Loucy (cell line): ENCODE measurements at regions not wholly inside any gene's neighbourhood (a gene's known extent, or its start where the extent isn't known, plus 50 kb on each side); places are given as distances from the start of the nearest gene placed in this dataset.

Source experiments
- H2AFZ ChIP-seq: fragments of 200-600 bp; sonication (generic); 2 replicates; pipeline ENCODE4 v1.6.0; 2016; ENCODE audit warnings: antibody characterized with exemption, mild to moderate bottlenecking, low read length, moderate library complexity
- H3F3A ChIP-seq: fragments of 200-600 bp; 2 replicates; pipeline ENCODE4 v1.6.0; 2016; ENCODE audit warnings: antibody characterized with exemption, low read depth, mild to moderate bottlenecking
- H3K27me3 ChIP-seq: fragments of 200-600 bp; sonication (generic); 2 replicates; pipeline ENCODE4 v1.6.1; 2014; ENCODE audit warnings: low read length, mild to moderate bottlenecking; ENCODE audit not compliant: insufficient read depth, poor library complexity, severe bottlenecking
- H3K36me3 ChIP-seq: fragments of 200-600 bp; sonication (generic); 2 replicates; pipeline ENCODE4 v1.6.1; 2016; ENCODE audit warnings: low read length; ENCODE audit not compliant: insufficient read depth
- H3K4me1 ChIP-seq: fragments of 200-600 bp; sonication (generic); 2 replicates; pipeline ENCODE4 v1.5.1; 2014; ENCODE audit warnings: low read length, mild to moderate bottlenecking; ENCODE audit not compliant: insufficient read depth, poor library complexity, severe bottlenecking
- H3K4me2 ChIP-seq: fragments of 200-600 bp; sonication (generic); 2 replicates; pipeline ENCODE4 v1.6.0; 2014; ENCODE audit warnings: antibody characterized with exemption, low read length, low read depth, mild to moderate bottlenecking; ENCODE audit not compliant: poor library complexity, severe bottlenecking
- H3K4me3 ChIP-seq: fragments of 200-600 bp; sonication (generic); 2 replicates; pipeline ENCODE4 v1.5.1; 2014; ENCODE audit warnings: low read length, mild to moderate bottlenecking, mixed read lengths; ENCODE audit not compliant: poor library complexity, severe bottlenecking
- H3K79me2 ChIP-seq: fragments of 200-600 bp; sonication (generic); 2 replicates; pipeline ENCODE4 v1.6.1; 2014; ENCODE audit warnings: low read length; ENCODE audit not compliant: insufficient read depth
- H3K9ac ChIP-seq: fragments of 200-600 bp; sonication (generic); 2 replicates; pipeline ENCODE4 v1.6.0; 2014; ENCODE audit warnings: mild to moderate bottlenecking, low read depth, low read length, moderate library complexity; ENCODE audit not compliant: poor library complexity, severe bottlenecking
- H3K9me2 ChIP-seq: fragments of 200-600 bp; sonication (generic); replicated peaks from 2 replicates; pipeline ENCODE4 v1.6.1; 2016; ENCODE audit warnings: low read depth, low read length, mixed read lengths
- H3K9me3 ChIP-seq: fragments of 200-600 bp; sonication (generic); 2 replicates; pipeline ENCODE4 v1.6.1; 2014; ENCODE audit warnings: mild to moderate bottlenecking, antibody characterized with exemption, low read length, low read depth; ENCODE audit not compliant: insufficient read depth
- H4K20me1 ChIP-seq: fragments of 200-600 bp; sonication (generic); 2 replicates; pipeline ENCODE4 v1.6.0; 2014; ENCODE audit warnings: antibody characterized with exemption, low read length, mild to moderate bottlenecking; ENCODE audit not compliant: insufficient read depth, poor library complexity, severe bottlenecking
- CTCF ChIP-seq: fragments of 200-600 bp; sonication (generic); conservative IDR thresholded peaks from 2 replicates; pipeline ENCODE4 v1.5.1; 2014; ENCODE audit warnings: mild to moderate bottlenecking, antibody characterized with exemption, low read length
- EZH2phosphoT487 ChIP-seq: fragments of 200-600 bp; IDR thresholded peaks from 2 replicates; pipeline ENCODE4 v1.6.1; 2018; ENCODE audit warnings: antibody characterized with exemption, mild to moderate bottlenecking, moderate library complexity, borderline replicate concordance

- no peaks in the 10 kb centered on the region for H3F3A ChIP-seq
- no peaks in the 10 kb centered on the region for H3K36me3 ChIP-seq
- H3K27me3 ChIP-seq, result no peaks in the 10 kb centered on the region
- H2AFZ ChIP-seq, result no peak overlapping the region
- no peak overlapping the region for H3K4me2 ChIP-seq
- H3K9me2 ChIP-seq, result no peaks in the 10 kb centered on the region
- TF ChIP-seq EZH2phosphoT487, result no peak
- TF ChIP-seq CTCF, result no peak
- H4K20me1 ChIP-seq, result no peaks in the 10 kb centered on the region
- no peak overlapping the region for H3K9ac ChIP-seq
- H3K9me3 ChIP-seq, result no peaks in the 10 kb centered on the region
- H3K79me2 ChIP-seq, result no peaks in the 10 kb centered on the region
- no peak overlapping the region for H3K4me3 ChIP-seq
- no peaks in the 10 kb centered on the region for H3K4me1 ChIP-seq
These were observed 985.0 kb downstream of the C4orf33 start for GRCh38 chr4:130080872-130081451.

GRCh38 chr4:130090427-130090826 is 994.5 kb downstream of the C4orf33 start:
- H3K36me3 ChIP-seq, result no peaks in the 10 kb centered on the region
- no peak overlapping the region for H2AFZ ChIP-seq
- no peaks in the 10 kb centered on the region for H3K9me3 ChIP-seq
- no peaks in the 10 kb centered on the region for H4K20me1 ChIP-seq
- H3K4me3 ChIP-seq, result no peak overlapping the region
- H3K4me1 ChIP-seq, result no peaks in the 10 kb centered on the region
- H3K79me2 ChIP-seq, result no peaks in the 10 kb centered on the region
- no peak overlapping the region for H3K4me2 ChIP-seq
- H3K9ac ChIP-seq, result no peak overlapping the region
- no peaks in the 10 kb centered on the region for H3K9me2 ChIP-seq
- H3F3A ChIP-seq, result no peaks in the 10 kb centered on the region
- no peaks in the 10 kb centered on the region for H3K27me3 ChIP-seq
- no peak for TF ChIP-seq EZH2phosphoT487
- TF ChIP-seq CTCF, result no peak

GRCh38 chr4:130092187-130093015 is 996.4 kb downstream of the C4orf33 start:
- Histone ChIP-seq H2AFZ (no peak overlapping the region), H3K4me2 (no peak overlapping the region), H4K20me1 (no peaks in the 10 kb centered on the region), H3K9me2 (no peaks in the 10 kb centered on the region), H3K36me3 (no peaks in the 10 kb centered on the region), H3K79me2 (no peaks in the 10 kb centered on the region), H3K27me3 (no peaks in the 10 kb centered on the region), H3K4me1 (no peaks in the 10 kb centered on the region), H3K4me3 (no peak overlapping the region), H3K9ac (no peak overlapping the region), H3K9me3 (no peaks in the 10 kb centered on the region), H3F3A (no peaks in the 10 kb centered on the region)
- no peak for TF ChIP-seq CTCF
- no peak for TF ChIP-seq EZH2phosphoT487
